ENCODE measurements at regions not wholly inside any gene's neighbourhood (a gene's known extent, or its start where the extent isn't known, plus 50 kb on each side); places are given as distances from the start of the nearest gene placed in this dataset.

DNA sequence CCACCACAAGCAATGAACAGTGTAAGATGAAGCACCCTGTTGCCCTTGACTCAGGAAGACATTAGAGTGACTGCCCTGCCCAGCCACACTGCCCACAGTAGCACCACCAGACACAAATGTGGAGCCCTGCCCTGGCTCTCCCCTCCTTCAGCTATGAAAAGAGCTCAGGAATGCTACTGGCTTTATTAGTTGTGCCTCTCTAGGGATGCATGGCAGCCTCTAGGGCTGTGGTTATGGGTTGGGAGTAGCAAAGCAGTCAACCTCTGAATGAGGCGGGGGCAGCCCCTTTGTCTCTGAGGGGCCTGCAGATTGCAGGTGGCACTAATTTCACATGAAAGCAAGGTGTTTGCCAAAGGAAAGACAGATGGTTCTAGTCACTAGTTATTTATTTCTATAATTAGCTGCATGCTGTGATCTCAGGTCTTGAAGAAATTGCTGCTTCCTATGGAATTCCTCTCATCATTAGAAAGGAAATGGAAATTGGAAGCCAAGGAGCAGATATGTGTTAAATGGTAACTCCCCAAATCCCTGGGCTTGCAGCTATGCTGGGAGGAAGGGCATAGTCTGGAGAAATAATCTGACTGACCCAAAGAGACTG, 259.4 kb downstream of the TLR4 start:
- TF ChIP-seq, protein P1, sequence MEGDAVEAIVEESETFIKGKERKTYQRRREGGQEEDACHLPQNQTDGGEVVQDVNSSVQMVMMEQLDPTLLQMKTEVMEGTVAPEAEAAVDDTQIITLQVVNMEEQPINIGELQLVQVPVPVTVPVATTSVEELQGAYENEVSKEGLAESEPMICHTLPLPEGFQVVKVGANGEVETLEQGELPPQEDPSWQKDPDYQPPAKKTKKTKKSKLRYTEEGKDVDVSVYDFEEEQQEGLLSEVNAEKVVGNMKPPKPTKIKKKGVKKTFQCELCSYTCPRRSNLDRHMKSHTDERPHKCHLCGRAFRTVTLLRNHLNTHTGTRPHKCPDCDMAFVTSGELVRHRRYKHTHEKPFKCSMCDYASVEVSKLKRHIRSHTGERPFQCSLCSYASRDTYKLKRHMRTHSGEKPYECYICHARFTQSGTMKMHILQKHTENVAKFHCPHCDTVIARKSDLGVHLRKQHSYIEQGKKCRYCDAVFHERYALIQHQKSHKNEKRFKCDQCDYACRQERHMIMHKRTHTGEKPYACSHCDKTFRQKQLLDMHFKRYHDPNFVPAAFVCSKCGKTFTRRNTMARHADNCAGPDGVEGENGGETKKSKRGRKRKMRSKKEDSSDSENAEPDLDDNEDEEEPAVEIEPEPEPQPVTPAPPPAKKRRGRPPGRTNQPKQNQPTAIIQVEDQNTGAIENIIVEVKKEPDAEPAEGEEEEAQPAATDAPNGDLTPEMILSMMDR (IDR thresholded peaks at IDR 0.05; ENCODE audit: low read depth, low read length, missing control alignments), result no peak
- no peak for DNase-seq (ENCODE audit: low read depth)
- no peak overlapping the region for H3K4me3 ChIP-seq (ENCODE audit: low read depth, low read length)
- in situ Hi-C loops (cut with HindIII; ENCODE audit: low sequenced_read_pairs), result no loop called here

DNA sequence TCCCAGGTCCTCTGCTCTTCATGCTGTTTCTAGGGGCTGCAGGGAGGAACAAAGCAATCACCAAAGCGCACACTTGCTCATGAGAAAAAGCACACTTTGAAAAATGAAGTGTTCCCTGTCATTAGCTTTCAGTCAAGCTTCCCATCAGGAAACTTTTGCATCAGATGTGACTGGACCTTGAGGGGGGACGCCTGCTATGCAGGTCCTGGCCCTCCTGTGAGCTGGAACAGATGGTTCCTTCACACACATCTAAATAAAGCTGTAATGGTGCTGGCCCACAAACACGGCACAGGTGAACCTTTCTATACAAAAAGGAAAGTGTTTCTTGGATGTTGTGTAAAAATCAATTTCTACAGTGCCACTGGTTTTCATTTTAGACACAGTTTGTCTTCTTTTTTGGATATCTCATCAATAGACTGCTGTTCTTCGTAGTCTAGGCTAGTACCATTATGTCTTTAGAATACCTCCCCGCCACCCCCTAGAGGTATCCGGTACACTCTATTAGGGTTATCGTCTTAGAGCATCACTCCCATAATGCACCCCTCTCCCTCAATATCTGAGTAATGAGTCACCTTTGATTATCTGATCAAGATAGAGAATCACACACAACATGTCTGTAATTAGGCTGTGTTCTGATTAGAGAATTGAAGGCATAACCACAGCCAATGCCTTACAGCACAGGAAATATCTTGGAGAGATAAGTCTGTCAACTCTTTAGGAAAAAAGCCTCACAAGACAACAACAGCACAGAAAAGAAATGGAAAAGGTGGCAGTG, 266.3 kb downstream of the TLR4 start:
- no peak overlapping the region for H3K4me3 ChIP-seq (ENCODE audit: low read depth, low read length)
- TF ChIP-seq, protein P1 (IDR thresholded peaks at IDR 0.05; ENCODE audit: low read depth, low read length, missing control alignments), result no peak
- no peak for DNase-seq (ENCODE audit: low read depth)
- in situ Hi-C loops (cut with HindIII; ENCODE audit: low sequenced_read_pairs), result no loop called here

GRCh38 chr9:117974108-117974507, 269.9 kb downstream of the TLR4 start:
- in situ Hi-C loops (cut with HindIII; ENCODE audit: low sequenced_read_pairs), result no loop called here
- H3K4me3 ChIP-seq (ENCODE audit: low read depth, low read length), result no peak overlapping the region

GRCh38 chr9:117979914-117980313, 275.7 kb downstream of the TLR4 start:
- no peak overlapping the region for H3K4me3 ChIP-seq (ENCODE audit: low read depth, low read length)
- no peak for DNase-seq (ENCODE audit: low read depth)
- in situ Hi-C loops (cut with HindIII; ENCODE audit: low sequenced_read_pairs), result no loop called here
- TF ChIP-seq, protein P1 (IDR thresholded peaks at IDR 0.05; ENCODE audit: low read depth, low read length, missing control alignments), result no peak

More at GRCh38 chr9:117974108-117974507, 269.9 kb downstream of the TLR4 start:
- TF ChIP-seq, protein P1 (IDR thresholded peaks at IDR 0.05; ENCODE audit: low read depth, low read length, missing control alignments), result no peak
- DNase-seq (ENCODE audit: low read depth), result no peak

DNA sequence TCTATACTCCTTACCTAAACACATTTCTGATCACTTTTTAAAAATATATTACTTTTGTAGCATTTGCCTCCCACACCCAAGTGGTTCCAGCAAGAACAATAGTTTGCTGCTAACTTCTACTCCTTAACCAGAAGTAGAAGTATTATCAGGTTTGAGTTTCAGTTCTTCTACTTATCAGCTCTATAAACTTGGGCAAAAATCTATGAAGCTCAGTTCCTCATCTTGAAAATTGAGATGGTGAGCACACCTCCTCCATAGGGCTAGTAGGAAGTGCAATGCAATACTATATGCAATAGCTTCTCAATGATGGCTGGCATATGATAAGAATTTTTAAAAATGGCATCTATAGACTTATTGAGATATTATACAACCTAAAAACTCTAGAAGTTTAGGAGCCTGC, 283.7 kb downstream of the TLR4 start:
- no peak overlapping the region for H3K4me3 ChIP-seq (ENCODE audit: low read depth, low read length)
- DNase-seq (ENCODE audit: low read depth), result no peak
- in situ Hi-C loops (cut with HindIII; ENCODE audit: low sequenced_read_pairs), result no loop called here
- TF ChIP-seq, protein P1 (IDR thresholded peaks at IDR 0.05; ENCODE audit: low read depth, low read length, missing control alignments), result no peak

- H3K4me3 ChIP-seq (ENCODE audit: low read depth, low read length), result no peak overlapping the region
- in situ Hi-C loops (cut with HindIII; ENCODE audit: low sequenced_read_pairs), result no loop called here
- no peak for DNase-seq (ENCODE audit: low read depth)
- TF ChIP-seq, protein P1 (IDR thresholded peaks at IDR 0.05; ENCODE audit: low read depth, low read length, missing control alignments), result no peak
Observed at GRCh38 chr9:117992006-117992405, 287.8 kb downstream of the TLR4 start.
